Activated CD8-positive, alpha-beta memory T cell treated with anti-CD3 and anti-CD28 coated beads, Interleukin-2, amount 50 U/mL, for 4 hours (primary cell): ENCODE measurements at regions not wholly inside any gene's neighbourhood (a gene's known extent, or its start where the extent isn't known, plus 50 kb on each side); places are given as distances from the start of the nearest gene placed in this dataset.

Experiments
- DNase-seq: peaks from one replicate; pipeline ENCODE4 v3.0.0-alpha.2; 2020

GRCh38 chr18:22871809-22872525 lies 61.2 kb upstream of the RBBP8 start:
- DNase-seq, result no peak

DNA sequence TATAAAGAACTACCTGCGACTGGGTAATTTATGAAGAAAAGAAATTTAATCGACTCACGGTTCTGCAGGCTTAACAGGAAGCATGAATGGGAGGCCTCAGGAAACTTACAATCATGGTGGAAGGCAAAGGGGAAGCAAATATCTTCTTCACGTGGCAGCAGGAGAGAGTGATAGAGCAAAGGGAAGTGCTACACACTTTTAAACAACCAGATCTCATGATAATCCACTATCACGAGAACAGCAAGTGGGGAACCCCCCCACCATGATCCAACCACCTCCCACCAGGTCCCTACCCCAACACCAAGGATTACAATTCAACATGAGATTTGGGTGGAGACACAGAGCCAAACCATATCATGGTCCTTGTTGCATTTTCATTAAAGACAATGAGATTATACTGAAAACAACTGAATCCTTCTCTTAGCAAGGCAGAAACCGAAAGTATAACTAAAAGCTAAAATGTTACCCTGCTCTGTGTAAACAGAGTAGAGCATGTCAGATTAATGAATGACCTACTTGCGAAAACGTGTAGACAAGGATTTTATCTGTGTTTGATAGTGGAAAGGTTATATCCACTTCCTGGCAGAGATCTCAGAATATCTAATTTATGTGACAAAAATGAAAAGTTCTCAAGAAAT lies 60.1 kb upstream of the RBBP8 start:
- no peak for DNase-seq

- no peak for DNase-seq
Measured at GRCh38 chr18:22879293-22879692, 53.8 kb upstream of the RBBP8 start.

DNA sequence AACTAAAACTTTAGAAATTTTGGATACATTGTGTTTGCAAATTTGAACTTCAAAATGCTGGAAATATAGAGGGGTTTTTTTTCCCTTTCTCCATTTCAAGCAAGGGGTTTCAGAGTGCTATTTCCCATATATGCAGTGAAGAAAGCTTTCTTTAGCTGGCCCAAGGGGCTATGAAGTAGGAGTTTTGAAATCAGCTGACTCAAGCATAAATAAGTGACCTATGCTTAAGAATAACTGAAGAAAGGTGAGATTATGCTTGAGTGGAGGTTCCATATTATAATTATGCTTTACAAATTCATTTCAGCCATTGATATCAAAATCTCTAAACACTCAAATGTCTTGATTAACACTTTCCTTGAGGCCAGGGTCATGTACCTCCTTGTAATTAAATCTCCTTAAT lies 51.0 kb upstream of the RBBP8 start:
- DNase-seq, result no peak

DNA sequence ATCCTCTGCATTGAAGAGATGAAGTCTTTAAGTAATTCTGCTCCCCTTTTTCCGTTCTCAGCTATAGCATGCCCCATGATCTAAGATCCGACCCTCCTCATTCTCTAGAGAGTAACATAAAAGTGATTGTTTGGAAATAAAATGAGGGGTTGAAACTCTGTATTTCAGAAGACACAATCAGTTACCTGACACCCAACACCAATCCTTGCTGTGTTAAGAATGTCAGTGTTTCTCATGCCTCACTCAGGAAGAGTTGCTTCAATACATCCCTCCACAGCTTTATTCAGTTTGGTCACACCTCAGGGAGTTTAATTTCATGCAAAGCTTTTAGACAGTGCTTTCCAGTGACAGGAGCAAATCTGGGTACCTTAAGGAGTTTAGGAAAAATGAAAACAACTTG lies 49.9 kb upstream of the RBBP8 start:
- DNase-seq, result no peak
